HFFc6 (cell line): ENCODE measurements at regions not wholly inside any gene's neighbourhood (a gene's known extent, or its start where the extent isn't known, plus 50 kb on each side); places are given as distances from the start of the nearest gene placed in this dataset.

Experiments used
- DNase-seq: peaks from one replicate; pipeline ENCODE4 v3.0.0-alpha.2; 2018
- H3K27ac Mint-ChIP-seq: 2 replicates; pipeline ENCODE4 v1.8.0; 2020; ENCODE audit warnings: mild to moderate bottlenecking, mixed read lengths
- H3K27me3 Mint-ChIP-seq: 2 replicates; pipeline ENCODE4 v1.8.0; 2021; ENCODE audit warnings: mild to moderate bottlenecking, moderate library complexity, mixed read lengths; ENCODE audit not compliant: insufficient read depth
- H3K36me3 Mint-ChIP-seq: 2 replicates; pipeline ENCODE4 v1.8.0; 2021; ENCODE audit warnings: low read depth, mixed read lengths
- H3K4me1 Mint-ChIP-seq: 2 replicates; pipeline ENCODE4 v1.8.0; 2020; ENCODE audit warnings: low read depth, mixed read lengths
- H3K4me3 Mint-ChIP-seq: 2 replicates; pipeline ENCODE4 v1.8.0; 2020; ENCODE audit warnings: mild to moderate bottlenecking, moderate library complexity, mixed read lengths
- H3K9me3 Mint-ChIP-seq: 2 replicates; pipeline ENCODE4 v1.8.0; 2020; ENCODE audit warnings: mild to moderate bottlenecking, mixed read lengths
- CTCF ChIP-seq: fragments of 200-600 bp; sonication (generic); IDR thresholded peaks from 2 replicates; pipeline ENCODE4 v1.5.0; 2021; ENCODE audit warnings: antibody characterized with exemption, mild to moderate bottlenecking

GRCh38 chr6:51268666-51269065 lies 450.0 kb downstream of the TFAP2B start:
- Mint-ChIP-seq H3K27ac (no peak overlapping the region), H3K27me3 (no peaks in the 10 kb centered on the region), H3K36me3 (no peaks in the 10 kb centered on the region), H3K9me3 (peaks cover 66% of the 10 kb centered on the region), H3K4me3 (no peak overlapping the region), H3K4me1 (no peaks in the 10 kb centered on the region)
- no peak for TF ChIP-seq CTCF
- DNase-seq = no peak

- Mint-ChIP-seq H3K36me3 (no peaks in the 10 kb centered on the region), H3K4me3 (no peak overlapping the region), H3K27ac (no peak overlapping the region), H3K4me1 (no peaks in the 10 kb centered on the region), H3K27me3 (no peaks in the 10 kb centered on the region), H3K9me3 (peaks cover 67% of the 10 kb centered on the region)
- TF ChIP-seq CTCF = no peak
- DNase-seq = no peak
These were observed 451.2 kb downstream of the TFAP2B start for GRCh38 chr6:51269876-51270275.

GRCh38 chr6:51271615-51272014 lies 452.9 kb downstream of the TFAP2B start:
- Mint-ChIP-seq H3K4me1 (no peaks in the 10 kb centered on the region), H3K27me3 (no peaks in the 10 kb centered on the region), H3K36me3 (no peaks in the 10 kb centered on the region), H3K27ac (no peak overlapping the region), H3K4me3 (no peak overlapping the region), H3K9me3 (peaks cover 58% of the 10 kb centered on the region)
- no peak for TF ChIP-seq CTCF
- DNase-seq = no peak

- H3K4me3 Mint-ChIP-seq = no peak overlapping the region
- no peaks in the 10 kb centered on the region for H3K36me3 Mint-ChIP-seq
- peaks cover 44% of the 10 kb centered on the region for H3K9me3 Mint-ChIP-seq
- no peak overlapping the region for H3K27ac Mint-ChIP-seq
- no peaks in the 10 kb centered on the region for H3K27me3 Mint-ChIP-seq
- TF ChIP-seq CTCF = no peak
- H3K4me1 Mint-ChIP-seq = no peaks in the 10 kb centered on the region
- DNase-seq = no peak
These were observed 454.7 kb downstream of the TFAP2B start for GRCh38 chr6:51273228-51273961.

GRCh38 chr6:51277474-51277873 lies 458.8 kb downstream of the TFAP2B start:
- H3K36me3 Mint-ChIP-seq = no peaks in the 10 kb centered on the region
- peaks cover 46% of the 10 kb centered on the region for H3K9me3 Mint-ChIP-seq
- no peaks in the 10 kb centered on the region for H3K27me3 Mint-ChIP-seq
- DNase-seq = no peak
- TF ChIP-seq CTCF = no peak
- H3K27ac Mint-ChIP-seq = no peak overlapping the region
- H3K4me1 Mint-ChIP-seq = no peaks in the 10 kb centered on the region
- H3K4me3 Mint-ChIP-seq = no peak overlapping the region
